ENCODE measurements at regions not wholly inside any gene's neighbourhood (a gene's known extent, or its start where the extent isn't known, plus 50 kb on each side); places are given as distances from the start of the nearest gene placed in this dataset.

DNA sequence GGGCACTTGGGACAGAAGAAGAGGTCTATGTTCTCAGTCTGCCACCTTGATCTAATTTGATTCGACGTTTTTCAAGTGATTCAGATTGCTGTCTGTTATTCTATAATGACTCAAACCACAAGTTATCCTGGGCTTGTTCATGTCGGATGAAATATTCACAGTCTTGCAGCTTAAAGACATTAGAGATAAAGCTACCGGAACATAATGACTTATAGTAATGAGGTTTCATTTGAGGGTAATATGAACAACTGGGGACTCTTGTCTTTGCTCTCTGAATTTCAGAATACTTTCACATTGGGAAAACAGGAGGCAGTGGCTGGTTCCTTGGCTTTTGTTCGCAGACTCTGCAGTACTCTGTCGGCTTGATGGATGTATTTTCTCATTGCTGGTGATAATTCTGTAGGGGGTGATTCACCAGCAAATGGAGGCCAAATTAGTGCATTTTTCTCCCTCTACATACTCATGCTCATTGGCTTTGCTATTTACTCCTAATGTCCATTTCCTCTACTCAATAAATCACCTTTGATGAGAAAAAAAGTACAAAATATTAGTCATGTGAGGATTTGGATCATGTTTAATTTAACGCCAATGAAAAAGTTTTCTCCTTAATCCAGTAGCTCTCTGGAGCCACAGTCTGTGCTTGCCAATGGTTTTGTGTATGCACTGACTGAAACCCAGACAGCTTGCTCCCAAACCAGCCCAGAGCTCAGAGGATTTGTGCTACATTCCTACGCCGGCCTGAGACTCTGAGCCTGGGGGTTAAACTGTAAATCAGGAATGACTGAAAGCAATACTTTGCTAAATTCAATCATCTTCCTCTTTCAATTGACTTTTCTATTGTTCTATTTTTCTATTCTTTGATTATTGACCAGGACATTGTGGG is 154.7 kb upstream of the ANKH start:
- Histone ChIP-seq H4K20me1 (ENCODE audit: control insufficient read depth, extremely low read depth, insufficient read depth, low read length) (no peaks in the 10 kb centered on the region), H3K4me3 (ENCODE audit: control insufficient read depth in 2 of 3, extremely low read depth in 1 of 3, insufficient read depth in 2 of 3, low read depth in 1 of 3, low read length in 3 of 3) (no peak overlapping the region), H3K4me1 (ENCODE audit: control insufficient read depth, extremely low read depth, insufficient read depth, low read length) (no peaks in the 10 kb centered on the region), H3K27me3 (ENCODE audit: control insufficient read depth, extremely low read depth, insufficient read depth, low read length) (peaks cover 4% of the 10 kb centered on the region), H2AFZ (ENCODE audit: control insufficient read depth, low read length) (no peak overlapping the region), H3K9ac (ENCODE audit: control insufficient read depth, extremely low read depth, insufficient read depth, low read length) (no peak overlapping the region), H3K9me3 (ENCODE audit: control insufficient read depth, low read depth, low read length) (no peaks in the 10 kb centered on the region), H3K4me2 (ENCODE audit: control insufficient read depth, extremely low read depth, insufficient read depth, low read depth, low read length) (no peak overlapping the region), H3K27ac (ENCODE audit: control insufficient read depth, insufficient read depth, low read length) (no peak overlapping the region), H3K36me3 (ENCODE audit: control insufficient read depth in 2 of 2, extremely low read depth in 1 of 2, insufficient read depth in 2 of 2, low read length in 2 of 2) (no peaks in the 10 kb centered on the region), H3K9me1 (ENCODE audit: control insufficient read depth, extremely low read depth, insufficient read depth, low read length) (no peaks in the 10 kb centered on the region), H3K79me2 (ENCODE audit: control insufficient read depth, insufficient read depth, low read length) (no peaks in the 10 kb centered on the region)
- dilution Hi-C loops (cut with MboI; ENCODE audit: extremely low pct_ligation_motif_present, low sequenced_read_pairs) = no loop called here
- no peak for TF ChIP-seq EZH2 (IDR thresholded peaks at IDR 0.05; ENCODE audit: low read length)
- FAIRE-seq = no peak
- DNase-seq (ENCODE audit: low read depth, low spot score) = no peak

DNA sequence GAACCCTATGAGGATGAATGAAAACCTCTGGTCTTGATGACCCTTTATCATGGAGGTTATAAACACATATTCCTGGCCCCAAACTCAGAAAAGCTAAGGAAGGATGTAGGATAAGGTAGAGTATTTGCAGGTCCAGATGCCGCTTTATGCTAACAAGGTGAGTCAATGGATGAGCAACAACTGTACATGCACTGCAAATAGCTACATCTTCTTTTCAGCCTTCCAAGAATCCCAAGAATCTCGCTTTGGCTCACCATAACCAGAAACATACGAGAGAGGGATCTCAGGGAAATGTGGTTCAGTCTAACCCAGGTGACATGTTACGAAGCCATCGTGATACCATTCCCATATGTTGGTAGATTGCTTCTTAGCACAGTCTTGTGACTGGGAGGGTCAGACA is 152.3 kb upstream of the ANKH start:
- Histone ChIP-seq H2AFZ (ENCODE audit: control insufficient read depth, low read length) (no peak overlapping the region), H3K4me3 (ENCODE audit: control insufficient read depth in 2 of 3, extremely low read depth in 1 of 3, insufficient read depth in 2 of 3, low read depth in 1 of 3, low read length in 3 of 3) (no peak overlapping the region), H3K9ac (ENCODE audit: control insufficient read depth, extremely low read depth, insufficient read depth, low read length) (no peak overlapping the region), H3K4me1 (ENCODE audit: control insufficient read depth, extremely low read depth, insufficient read depth, low read length) (no peaks in the 10 kb centered on the region), H3K9me1 (ENCODE audit: control insufficient read depth, extremely low read depth, insufficient read depth, low read length) (no peaks in the 10 kb centered on the region), H3K79me2 (ENCODE audit: control insufficient read depth, insufficient read depth, low read length) (no peaks in the 10 kb centered on the region), H3K36me3 (ENCODE audit: control insufficient read depth in 2 of 2, extremely low read depth in 1 of 2, insufficient read depth in 2 of 2, low read length in 2 of 2) (no peaks in the 10 kb centered on the region), H3K27me3 (ENCODE audit: control insufficient read depth, extremely low read depth, insufficient read depth, low read length) (peaks cover 4% of the 10 kb centered on the region), H3K9me3 (ENCODE audit: control insufficient read depth, low read depth, low read length) (no peaks in the 10 kb centered on the region), H4K20me1 (ENCODE audit: control insufficient read depth, extremely low read depth, insufficient read depth, low read length) (no peaks in the 10 kb centered on the region), H3K4me2 (ENCODE audit: control insufficient read depth, extremely low read depth, insufficient read depth, low read depth, low read length) (no peak overlapping the region), H3K27ac (ENCODE audit: control insufficient read depth, insufficient read depth, low read length) (no peak overlapping the region)
- dilution Hi-C loops (cut with MboI; ENCODE audit: extremely low pct_ligation_motif_present, low sequenced_read_pairs) = no loop called here
- FAIRE-seq (no peak), DNase-seq (ENCODE audit: low read depth, low spot score) (no peak)
- TF ChIP-seq, protein P1, sequence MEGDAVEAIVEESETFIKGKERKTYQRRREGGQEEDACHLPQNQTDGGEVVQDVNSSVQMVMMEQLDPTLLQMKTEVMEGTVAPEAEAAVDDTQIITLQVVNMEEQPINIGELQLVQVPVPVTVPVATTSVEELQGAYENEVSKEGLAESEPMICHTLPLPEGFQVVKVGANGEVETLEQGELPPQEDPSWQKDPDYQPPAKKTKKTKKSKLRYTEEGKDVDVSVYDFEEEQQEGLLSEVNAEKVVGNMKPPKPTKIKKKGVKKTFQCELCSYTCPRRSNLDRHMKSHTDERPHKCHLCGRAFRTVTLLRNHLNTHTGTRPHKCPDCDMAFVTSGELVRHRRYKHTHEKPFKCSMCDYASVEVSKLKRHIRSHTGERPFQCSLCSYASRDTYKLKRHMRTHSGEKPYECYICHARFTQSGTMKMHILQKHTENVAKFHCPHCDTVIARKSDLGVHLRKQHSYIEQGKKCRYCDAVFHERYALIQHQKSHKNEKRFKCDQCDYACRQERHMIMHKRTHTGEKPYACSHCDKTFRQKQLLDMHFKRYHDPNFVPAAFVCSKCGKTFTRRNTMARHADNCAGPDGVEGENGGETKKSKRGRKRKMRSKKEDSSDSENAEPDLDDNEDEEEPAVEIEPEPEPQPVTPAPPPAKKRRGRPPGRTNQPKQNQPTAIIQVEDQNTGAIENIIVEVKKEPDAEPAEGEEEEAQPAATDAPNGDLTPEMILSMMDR (optimal IDR thresholded peaks at IDR 0.05 in 1 of 3, IDR thresholded peaks at IDR 0.05 in 1 of 3, conservative IDR thresholded peaks at IDR 0.05 in 1 of 3; ENCODE audit: extremely low read depth in 1 of 3, insufficient read depth in 2 of 3, low read length in 3 of 3) = no peak
- no peak for TF ChIP-seq EZH2 (IDR thresholded peaks at IDR 0.05; ENCODE audit: low read length)
